HS-5 (cell line): ENCODE measurements at regions not wholly inside any gene's neighbourhood (a gene's known extent, or its start where the extent isn't known, plus 50 kb on each side); places are given as distances from the start of the nearest gene placed in this dataset.

Source experiments
- DNase-seq: peaks from one replicate; pipeline ENCODE4 v3.0.0-alpha.2; 2012; ENCODE audit warnings: low read depth

- DNase-seq, result no peak
These were observed 542.7 kb downstream of the SLC16A7 start for GRCh38 chr12:60138526-60138925.

GRCh38 chr12:60144395-60144794, 548.6 kb downstream of the SLC16A7 start:
- DNase-seq, result no peak

- peak; percentile 92 for DNase-seq
These were observed 552.3 kb downstream of the SLC16A7 start for GRCh38 chr12:60148109-60148508.

GRCh38 chr12:60148831-60149230, 553.0 kb downstream of the SLC16A7 start:
- DNase-seq, result peak; percentile 93

GRCh38 chr12:60152756-60153155, 556.9 kb downstream of the SLC16A7 start:
- no peak for DNase-seq

- DNase-seq, result no peak
These were observed 563.9 kb downstream of the SLC16A7 start for GRCh38 chr12:60159761-60160160.

- no peak for DNase-seq
These were observed 567.3 kb downstream of the SLC16A7 start for GRCh38 chr12:60162988-60163720.

GRCh38 chr12:60165781-60166180, 570.0 kb downstream of the SLC16A7 start:
- no peak for DNase-seq

- DNase-seq, result no peak
These were observed 572.6 kb downstream of the SLC16A7 start for GRCh38 chr12:60168441-60168840.

GRCh38 chr12:60169904-60170303, 574.1 kb downstream of the SLC16A7 start:
- DNase-seq, result peak; percentile 64

- DNase-seq, result peak; percentile 46
These were observed 576.7 kb downstream of the SLC16A7 start for GRCh38 chr12:60172266-60173211.

- DNase-seq, result no peak
These were observed 577.7 kb downstream of the SLC16A7 start for GRCh38 chr12:60173224-60174170.

- DNase-seq, result no peak
These were observed 578.6 kb downstream of the SLC16A7 start for GRCh38 chr12:60174476-60174875.

- DNase-seq, result no peak
These were observed 579.1 kb downstream of the SLC16A7 start for GRCh38 chr12:60174941-60175340.

GRCh38 chr12:60176891-60177290, 581.1 kb downstream of the SLC16A7 start:
- no peak for DNase-seq

- no peak for DNase-seq
These were observed 584.5 kb downstream of the SLC16A7 start for GRCh38 chr12:60180298-60180697.

GRCh38 chr12:60182354-60182753, 586.5 kb downstream of the SLC16A7 start:
- DNase-seq, result no peak

GRCh38 chr12:60184096-60184495, 588.3 kb downstream of the SLC16A7 start:
- no peak for DNase-seq

GRCh38 chr12:60185060-60185459, 589.2 kb downstream of the SLC16A7 start:
- no peak for DNase-seq

- DNase-seq, result no peak
These were observed 595.4 kb downstream of the SLC16A7 start for GRCh38 chr12:60191271-60191670.

GRCh38 chr12:60191676-60192359, 596.0 kb downstream of the SLC16A7 start:
- DNase-seq, result peak; percentile 72
